Gastroesophageal sphincter (tissue), 4 donors: ENCODE measurements at regions not wholly inside any gene's neighbourhood (a gene's known extent, or its start where the extent isn't known, plus 50 kb on each side); places are given as distances from the start of the nearest gene placed in this dataset.

Experiments
- ATAC-seq: fragments of 150-250 bp; one replicate; pipeline ENCODE4 v1.9.1; 2016; ENCODE audit warnings: mild to moderate bottlenecking, moderate library complexity
- H3K27ac ChIP-seq, 4 donors: fragments of 200-600 bp; sonication (generic) in 3 of 4; 1 replicate in 3 of 4; 2 replicates in 1 of 4; pipeline ENCODE4 v1.5.1; 2016 to 2019
- H3K27me3 ChIP-seq: fragments of 200-600 bp; sonication (generic); one replicate; pipeline ENCODE4 v1.5.1; 2019
- H3K36me3 ChIP-seq, 2 donors: fragments of 200-600 bp; sonication (generic); one replicate each; pipeline ENCODE4 v1.5.1; 2019; ENCODE audit warnings: control low read depth in 1 of 2
- H3K4me1 ChIP-seq, 3 donors: fragments of 200-600 bp; sonication (generic); 1 replicate in 2 of 3; 2 replicates in 1 of 3; pipeline ENCODE4 v1.5.1; 2016 to 2019; ENCODE audit warnings: control low read depth in 2 of 3
- H3K4me3 ChIP-seq, 2 donors: fragments of 200-600 bp; sonication (generic); one replicate each; pipeline ENCODE4 v1.5.1; 2019; ENCODE audit warnings: mild to moderate bottlenecking in 1 of 2, moderate library complexity in 1 of 2
- H3K9me3 ChIP-seq, 3 donors: fragments of 200-600 bp; sonication (generic); one replicate each; pipeline ENCODE4 v1.5.1; 2017 to 2019; ENCODE audit warnings: control low read depth in 2 of 3
- CTCF ChIP-seq, 4 experiments: fragments of 200-600 bp in 2 of 4; fragments of 450-650 bp in 2 of 4; sonication (generic) in 1 of 4; IDR thresholded peaks; one replicate each; pipeline ENCODE4 v1.5.1; 2017 to 2019; ENCODE audit warnings: antibody characterized with exemption in 4 of 4, mild to moderate bottlenecking in 2 of 4, moderate library complexity in 2 of 4
- EP300 ChIP-seq: sonication (generic); formaldehyde crosslinking; IDR thresholded peaks from one replicate; pipeline ENCODE4 v1.6.1; 2017; ENCODE audit warnings: antibody characterized with exemption, mild to moderate bottlenecking
- POLR2A ChIP-seq, 2 donors: fragments of 450-650 bp; IDR thresholded peaks; one replicate each; pipeline ENCODE4 v1.6.1; 2017; ENCODE audit warnings: antibody characterized with exemption in 2 of 2, mild to moderate bottlenecking in 2 of 2, moderate library complexity in 1 of 2
- POLR2AphosphoS5 ChIP-seq: sonication (generic); formaldehyde crosslinking; IDR thresholded peaks from one replicate; pipeline ENCODE4 v1.6.1; 2017; ENCODE audit warnings: antibody characterized with exemption
- WGBS, 2 donors: methylation state at CpG; one replicate each; pipeline ENCODE4 v1.1.5; 2018; ENCODE audit warnings: low coverage in 1 of 2; 5-methylcytosine and 5-hydroxymethylcytosine counted together

GRCh38 chr12:111094157-111095010 lies 174.0 kb upstream of the MYL2 start:
- H3K4me1 ChIP-seq, result no peaks in the 10 kb centered on the region
- H3K4me3 ChIP-seq, result no peak overlapping the region
- no peak for ATAC-seq
- TF ChIP-seq POLR2A (IDR thresholded peaks at IDR 0.05) (no peak), POLR2AphosphoS5 (no peak), CTCF (IDR thresholded peaks at IDR 0.05) (no peak), EP300 (no peak)
- no peaks in the 10 kb centered on the region for H3K9me3 ChIP-seq
- no peaks in the 10 kb centered on the region for H3K36me3 ChIP-seq
- peaks cover 58% of the 10 kb centered on the region for H3K27me3 ChIP-seq
- WGBS, 2 donors, result 63 to 78% methylated on average over 8 to 14 of the region's 16 CpGs
- H3K27ac ChIP-seq, result no peak overlapping the region

DNA sequence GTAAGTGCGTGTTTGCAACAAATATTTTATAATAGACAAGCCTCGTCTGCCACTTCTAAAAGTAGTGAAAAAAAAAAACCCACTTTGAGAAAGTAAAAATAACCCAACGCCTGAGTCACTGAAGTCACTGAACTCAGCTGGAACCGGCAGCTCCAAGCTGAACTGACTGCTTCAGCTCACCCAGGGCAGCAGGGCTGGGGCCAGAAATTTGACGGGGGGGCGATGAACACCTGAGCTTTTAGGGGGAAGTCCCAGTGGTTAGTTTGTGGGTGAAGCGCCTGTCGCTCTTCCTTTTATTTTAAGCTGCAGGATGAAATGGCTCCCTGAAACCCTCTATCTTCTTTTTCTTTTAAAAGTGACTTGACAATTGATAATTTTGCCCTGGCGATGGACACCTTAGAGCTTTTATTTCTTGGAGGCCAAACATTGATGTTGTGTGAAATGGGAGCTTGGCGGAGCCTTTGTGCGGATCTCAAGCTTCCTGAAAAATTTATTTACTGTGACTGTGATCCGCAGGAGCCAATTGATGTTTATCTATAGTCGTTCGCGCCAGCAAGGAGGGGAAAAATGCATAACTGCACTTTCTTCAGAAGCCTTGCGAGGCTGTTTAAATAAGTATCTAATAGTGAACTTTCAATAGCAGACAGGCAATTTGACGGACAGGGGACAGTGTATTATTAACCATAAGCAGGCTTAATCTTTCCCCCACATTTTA lies 173.2 kb upstream of the MYL2 start:
- peaks cover 57% of the 10 kb centered on the region for H3K27me3 ChIP-seq
- H3K36me3 ChIP-seq, result no peaks in the 10 kb centered on the region
- H3K4me1 ChIP-seq, result no peaks in the 10 kb centered on the region
- no peak for ATAC-seq
- H3K4me3 ChIP-seq, result no peak overlapping the region
- no peak overlapping the region for H3K27ac ChIP-seq
- WGBS, 2 donors, result 48 to 54% methylated on average over 15 to 17 of the region's 17 CpGs
- no peak for TF ChIP-seq CTCF (IDR thresholded peaks at IDR 0.05)
- TF ChIP-seq POLR2AphosphoS5, result no peak
- no peak for TF ChIP-seq POLR2A (IDR thresholded peaks at IDR 0.05)
- no peak for TF ChIP-seq EP300
- no peaks in the 10 kb centered on the region for H3K9me3 ChIP-seq

DNA sequence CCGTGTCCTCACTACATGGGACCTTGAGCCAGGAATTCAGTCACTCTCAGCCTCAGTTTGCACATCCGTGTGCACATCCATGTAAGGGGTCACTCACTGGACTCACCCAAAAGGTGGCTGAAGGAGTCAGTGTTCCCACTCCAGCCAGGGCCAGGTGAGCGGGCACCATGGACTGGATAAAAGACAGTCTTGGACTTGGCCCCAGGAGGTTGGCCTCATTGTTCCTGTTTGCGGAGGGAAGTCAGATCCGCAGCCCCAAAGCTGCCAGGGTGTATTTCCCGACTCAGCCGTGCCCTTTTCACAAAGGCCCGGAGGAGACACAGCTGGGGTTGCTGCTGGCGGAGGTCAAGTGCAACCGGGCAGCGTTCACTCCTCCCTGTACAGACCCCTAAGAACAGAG lies 170.7 kb upstream of the MYL2 start:
- no peaks in the 10 kb centered on the region for H3K36me3 ChIP-seq
- ATAC-seq, result no peak
- no peak overlapping the region for H3K27ac ChIP-seq
- peaks cover 33% of the 10 kb centered on the region for H3K27me3 ChIP-seq
- H3K9me3 ChIP-seq, result no peaks in the 10 kb centered on the region
- no peak overlapping the region for H3K4me3 ChIP-seq
- TF ChIP-seq POLR2A (IDR thresholded peaks at IDR 0.05) (no peak), POLR2AphosphoS5 (no peak), CTCF (IDR thresholded peaks at IDR 0.05) (no peak), EP300 (no peak)
- no peaks in the 10 kb centered on the region for H3K4me1 ChIP-seq
- 90% methylated on average over 2 of the region's 11 CpGs; no CpG with 5 or more reads in 1 of the 2 donors for WGBS, 2 donors

DNA sequence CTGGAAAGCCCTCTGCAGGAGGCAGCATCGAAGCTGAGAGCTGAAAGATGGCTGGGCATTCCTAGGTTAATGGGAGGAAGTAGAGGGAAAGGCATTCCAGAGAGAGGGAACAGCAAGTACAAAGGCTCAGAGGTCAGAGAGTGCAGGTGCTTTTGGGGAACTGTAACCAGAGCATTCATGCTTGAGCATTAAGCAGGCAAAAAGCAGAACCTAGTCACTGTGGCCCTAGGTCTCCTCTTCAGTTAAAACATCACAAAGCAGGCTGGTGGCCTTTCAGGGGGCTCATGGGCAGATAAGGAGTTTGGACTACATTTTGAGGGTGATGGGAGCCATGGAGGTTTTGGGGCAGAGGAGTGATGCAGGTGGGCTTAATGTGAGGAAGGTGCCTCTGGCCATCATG lies 169.2 kb upstream of the MYL2 start:
- Histone ChIP-seq H3K27ac (no peak overlapping the region), H3K4me3 (no peak overlapping the region), H3K36me3 (no peaks in the 10 kb centered on the region), H3K4me1 (no peaks in the 10 kb centered on the region), H3K27me3 (peaks cover 21% of the 10 kb centered on the region), H3K9me3 (no peaks in the 10 kb centered on the region)
- no peak for TF ChIP-seq CTCF (IDR thresholded peaks at IDR 0.05)
- TF ChIP-seq POLR2AphosphoS5, result no peak
- TF ChIP-seq EP300, result no peak
- no peak for TF ChIP-seq POLR2A (IDR thresholded peaks at IDR 0.05)
- ATAC-seq, result no peak
- 100% methylated on average over 1 of the region's 1 CpG; no CpG with 5 or more reads in 1 of the 2 donors for WGBS, 2 donors
